ENCODE measurements at regions not wholly inside any gene's neighbourhood (a gene's known extent, or its start where the extent isn't known, plus 50 kb on each side); places are given as distances from the start of the nearest gene placed in this dataset.
"Not testable (repeated sequence)": the region's sequence is repeated elsewhere in the genome, so short reads cannot be mapped to it uniquely, and the experiment has no call there.

GRCh38 chr3:163185721-163186350 lies 1689.2 kb downstream of the OTOL1 start:
- no peak for DNase-seq (ENCODE audit: low spot score)

- DNase-seq (ENCODE audit: low spot score), result no peak
These were observed 1679.4 kb downstream of the OTOL1 start for GRCh38 chr3:163175970-163176369.

- DNase-seq (ENCODE audit: low spot score), result not testable (repeated sequence)
These were observed 1675.9 kb downstream of the OTOL1 start for GRCh38 chr3:163172513-163172912.

GRCh38 chr3:163166197-163166596 lies 1669.6 kb downstream of the OTOL1 start:
- DNase-seq (ENCODE audit: low spot score), result no peak

- DNase-seq (ENCODE audit: low spot score), result no peak
These were observed 1662.7 kb downstream of the OTOL1 start for GRCh38 chr3:163159306-163159705.

GRCh38 chr3:163139600-163139999 lies 1643.0 kb downstream of the OTOL1 start:
- DNase-seq (ENCODE audit: low spot score), result no peak

GRCh38 chr3:163138258-163138657 lies 1641.7 kb downstream of the OTOL1 start:
- no peak for DNase-seq (ENCODE audit: low spot score)

GRCh38 chr3:163132111-163132510 lies 1635.5 kb downstream of the OTOL1 start:
- DNase-seq (ENCODE audit: low spot score), result no peak

GRCh38 chr3:163129287-163129686 lies 1632.7 kb downstream of the OTOL1 start:
- DNase-seq (ENCODE audit: low spot score), result no peak

GRCh38 chr3:163126115-163126514 lies 1629.5 kb downstream of the OTOL1 start:
- DNase-seq (ENCODE audit: low spot score), result no peak
